PC-3 (cell line): ENCODE measurements at regions not wholly inside any gene's neighbourhood (a gene's known extent, or its start where the extent isn't known, plus 50 kb on each side); places are given as distances from the start of the nearest gene placed in this dataset.

Experiments used
- EZH2 ChIP-seq: fragments of 300-600 bp; sonication (generic); IDR thresholded peaks from one replicate; pipeline ENCODE4 v1.6.1; 2017; ENCODE audit warnings: antibody characterized with exemption, mild to moderate bottlenecking, low read length; ENCODE audit not compliant: unreplicated experiment
- EZH2phosphoT487 ChIP-seq: fragments of 300-600 bp; sonication (generic); IDR thresholded peaks from 2 replicates; pipeline ENCODE4 v1.6.1; 2018; ENCODE audit warnings: mild to moderate bottlenecking, antibody characterized with exemption, low read length, borderline replicate concordance
- TF ChIP-seq, protein P1 (sequence below): fragments of 300-600 bp; sonication (generic); conservative IDR thresholded peaks from 2 replicates; pipeline ENCODE4 v1.5.1; 2017; ENCODE audit warnings: antibody characterized with exemption, low read depth, mild to moderate bottlenecking, low read length

DNA sequence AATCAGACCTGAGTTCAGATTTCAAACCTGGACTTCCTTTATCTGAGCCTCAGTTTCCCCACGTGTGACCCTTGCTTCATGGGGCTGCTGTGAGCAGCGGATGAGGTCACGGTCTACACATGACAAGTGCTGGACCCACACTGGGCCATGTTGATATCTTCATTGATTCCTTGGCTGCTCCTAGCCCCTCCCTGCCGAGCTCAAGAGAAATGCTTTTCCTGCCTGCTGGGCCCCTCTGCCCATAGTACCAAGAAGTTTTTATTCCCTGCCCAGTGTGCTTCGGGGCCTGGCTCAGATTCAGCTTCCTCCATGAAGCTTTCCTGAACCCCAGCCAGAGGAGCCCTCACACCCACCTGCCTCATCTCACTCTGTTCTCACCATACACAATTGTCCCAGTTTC, 181.6 kb downstream of the PTPRU start:
- TF ChIP-seq, protein P1, sequence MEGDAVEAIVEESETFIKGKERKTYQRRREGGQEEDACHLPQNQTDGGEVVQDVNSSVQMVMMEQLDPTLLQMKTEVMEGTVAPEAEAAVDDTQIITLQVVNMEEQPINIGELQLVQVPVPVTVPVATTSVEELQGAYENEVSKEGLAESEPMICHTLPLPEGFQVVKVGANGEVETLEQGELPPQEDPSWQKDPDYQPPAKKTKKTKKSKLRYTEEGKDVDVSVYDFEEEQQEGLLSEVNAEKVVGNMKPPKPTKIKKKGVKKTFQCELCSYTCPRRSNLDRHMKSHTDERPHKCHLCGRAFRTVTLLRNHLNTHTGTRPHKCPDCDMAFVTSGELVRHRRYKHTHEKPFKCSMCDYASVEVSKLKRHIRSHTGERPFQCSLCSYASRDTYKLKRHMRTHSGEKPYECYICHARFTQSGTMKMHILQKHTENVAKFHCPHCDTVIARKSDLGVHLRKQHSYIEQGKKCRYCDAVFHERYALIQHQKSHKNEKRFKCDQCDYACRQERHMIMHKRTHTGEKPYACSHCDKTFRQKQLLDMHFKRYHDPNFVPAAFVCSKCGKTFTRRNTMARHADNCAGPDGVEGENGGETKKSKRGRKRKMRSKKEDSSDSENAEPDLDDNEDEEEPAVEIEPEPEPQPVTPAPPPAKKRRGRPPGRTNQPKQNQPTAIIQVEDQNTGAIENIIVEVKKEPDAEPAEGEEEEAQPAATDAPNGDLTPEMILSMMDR, result no peak
- TF ChIP-seq EZH2 (no peak), EZH2phosphoT487 (no peak)
